Peyer's patch (tissue), 4 donors: ENCODE measurements at regions not wholly inside any gene's neighbourhood (a gene's known extent, or its start where the extent isn't known, plus 50 kb on each side); places are given as distances from the start of the nearest gene placed in this dataset.

Source experiments
- DNase-seq, 3 donors: peaks; one replicate each; pipeline ENCODE4 v3.0.0-alpha.2; 2017 to 2019
- H3K27ac ChIP-seq, 4 donors: fragments of 200-600 bp; sonication (generic); one replicate each; pipeline ENCODE4 v1.5.1; 2016 to 2019
- H3K27me3 ChIP-seq, 2 donors: fragments of 200-600 bp; sonication (generic); one replicate each; pipeline ENCODE4 v1.5.1; 2019
- H3K36me3 ChIP-seq, 3 donors: fragments of 200-600 bp; sonication (generic); one replicate each; pipeline ENCODE4 v1.5.1; 2016 to 2019
- H3K4me1 ChIP-seq, 4 donors: fragments of 200-600 bp; sonication (generic); one replicate each; pipeline ENCODE4 v1.5.1; 2016 to 2019
- H3K4me3 ChIP-seq, 4 donors: fragments of 200-600 bp; sonication (generic); 1 replicate in 3 of 4; 2 replicates in 1 of 4; pipeline ENCODE4 v1.5.1; 2016 to 2019; ENCODE audit warnings: mild to moderate bottlenecking in 1 of 4
- H3K9me3 ChIP-seq, 4 donors: fragments of 200-600 bp; sonication (generic); one replicate each; pipeline ENCODE4 v1.5.1; 2016 to 2019; ENCODE audit warnings: mild to moderate bottlenecking in 1 of 4
- CTCF ChIP-seq, 6 experiments: fragments of 450-650 bp in 4 of 6; fragments of 200-600 bp in 2 of 6; sonication (generic) in 1 of 6; IDR thresholded peaks; one replicate each; pipeline ENCODE4 v1.5.1; 2017 to 2019; ENCODE audit warnings: antibody characterized with exemption in 6 of 6, mild to moderate bottlenecking in 3 of 6, moderate library complexity in 1 of 6
- POLR2A ChIP-seq, 2 donors: fragments of 450-650 bp; IDR thresholded peaks; one replicate each; pipeline ENCODE4 v1.5.1; 2017; ENCODE audit warnings: antibody characterized with exemption in 2 of 2, mild to moderate bottlenecking in 2 of 2, moderate library complexity in 2 of 2

GRCh38 chr12:23043646-23044045, 418.7 kb downstream of the ETNK1 start:
- Histone ChIP-seq H3K4me1 (no peaks in the 10 kb centered on the region), H3K27me3 (no peaks in the 10 kb centered on the region), H3K4me3 (no peak overlapping the region), H3K27ac (no peak overlapping the region), H3K36me3 (no peaks in the 10 kb centered on the region), H3K9me3 (no peaks in the 10 kb centered on the region)
- TF ChIP-seq POLR2A (IDR thresholded peaks at IDR 0.05) (no peak), CTCF (IDR thresholded peaks at IDR 0.05) (no peak)
- no peak for DNase-seq

- Histone ChIP-seq H3K36me3 (no peaks in the 10 kb centered on the region), H3K27me3 (no peaks in the 10 kb centered on the region), H3K4me1 (no peaks in the 10 kb centered on the region), H3K4me3 (no peak overlapping the region), H3K27ac (no peak overlapping the region), H3K9me3 (no peaks in the 10 kb centered on the region)
- no peak for DNase-seq
- no peak for TF ChIP-seq POLR2A (IDR thresholded peaks at IDR 0.05)
- TF ChIP-seq CTCF (IDR thresholded peaks at IDR 0.05): no peak
These were observed 424.2 kb downstream of the ETNK1 start for GRCh38 chr12:23049180-23049579.

GRCh38 chr12:23055004-23055403, 430.0 kb downstream of the ETNK1 start:
- Histone ChIP-seq H3K4me3 (no peak overlapping the region), H3K36me3 (no peaks in the 10 kb centered on the region), H3K27ac (no peak overlapping the region), H3K9me3 (no peaks in the 10 kb centered on the region), H3K4me1 (no peaks in the 10 kb centered on the region), H3K27me3 (no peaks in the 10 kb centered on the region)
- no peak for DNase-seq
- TF ChIP-seq CTCF (IDR thresholded peaks at IDR 0.05): peak in 3 of 6 experiments; percentile 22 to 30 (median 27)
- no peak for TF ChIP-seq POLR2A (IDR thresholded peaks at IDR 0.05)

- H3K4me1 ChIP-seq: no peaks in the 10 kb centered on the region
- no peaks in the 10 kb centered on the region for H3K36me3 ChIP-seq
- H3K27ac ChIP-seq: no peak overlapping the region
- H3K4me3 ChIP-seq: no peak overlapping the region
- DNase-seq: no peak
- no peaks in the 10 kb centered on the region for H3K27me3 ChIP-seq
- no peaks in the 10 kb centered on the region for H3K9me3 ChIP-seq
- TF ChIP-seq CTCF (IDR thresholded peaks at IDR 0.05) (no peak), POLR2A (IDR thresholded peaks at IDR 0.05) (no peak)
These were observed 432.6 kb downstream of the ETNK1 start for GRCh38 chr12:23057571-23057970.

- DNase-seq: no peak
- Histone ChIP-seq H3K4me1 (no peaks in the 10 kb centered on the region), H3K27me3 (no peaks in the 10 kb centered on the region), H3K4me3 (no peak overlapping the region), H3K9me3 (no peaks in the 10 kb centered on the region), H3K36me3 (no peaks in the 10 kb centered on the region), H3K27ac (no peak overlapping the region)
- no peak for TF ChIP-seq CTCF (IDR thresholded peaks at IDR 0.05)
- no peak for TF ChIP-seq POLR2A (IDR thresholded peaks at IDR 0.05)
These were observed 435.2 kb downstream of the ETNK1 start for GRCh38 chr12:23060161-23060560.

GRCh38 chr12:23063206-23063605, 438.2 kb downstream of the ETNK1 start:
- H3K36me3 ChIP-seq: no peaks in the 10 kb centered on the region
- no peaks in the 10 kb centered on the region for H3K4me1 ChIP-seq
- no peaks in the 10 kb centered on the region for H3K27me3 ChIP-seq
- no peaks in the 10 kb centered on the region for H3K9me3 ChIP-seq
- no peak overlapping the region for H3K4me3 ChIP-seq
- H3K27ac ChIP-seq: no peak overlapping the region
- no peak for DNase-seq
- no peak for TF ChIP-seq CTCF (IDR thresholded peaks at IDR 0.05)
- no peak for TF ChIP-seq POLR2A (IDR thresholded peaks at IDR 0.05)
